Lung (tissue), 11 donors: ENCODE measurements at regions not wholly inside any gene's neighbourhood (a gene's known extent, or its start where the extent isn't known, plus 50 kb on each side); places are given as distances from the start of the nearest gene placed in this dataset.

Source experiments
- ATAC-seq: fragments of 200-7000 bp; cut with Tn5 transposase; one replicate; pipeline ENCODE4 v1.9.1; 2020; ENCODE audit warnings: moderate number of reproducible peaks; ENCODE audit not compliant: insufficient read depth, low FRiP score
- DNase-seq, 3 donors: peaks; one replicate each; pipeline ENCODE4 v3.0.0-alpha.2; 2013 to 2017
- H3K27ac ChIP-seq, 2 donors: one replicate each; pipeline ENCODE4 v1.5.1; 2013; ENCODE audit warnings: mild to moderate bottlenecking in 2 of 2, moderate library complexity in 2 of 2, control low read depth in 1 of 2, inconsistent platforms in 1 of 2, low read depth in 1 of 2, low read length in 1 of 2
- H3K27me3 ChIP-seq, 3 donors: one replicate each; pipeline ENCODE4 v1.5.1; 2013; ENCODE audit warnings: low read length in 2 of 3; ENCODE audit not compliant: control insufficient read depth in 3 of 3, insufficient read depth in 3 of 3
- H3K36me3 ChIP-seq, 4 donors: one replicate each; pipeline ENCODE4 v1.5.1; 2013; ENCODE audit warnings: low read length in 4 of 4, mild to moderate bottlenecking in 1 of 4, moderate library complexity in 1 of 4; ENCODE audit not compliant: control insufficient read depth in 4 of 4, insufficient read depth in 4 of 4
- H3K4me1 ChIP-seq, 5 donors: one replicate each; pipeline ENCODE4 v1.5.1; 2013; ENCODE audit warnings: low read length in 5 of 5, mild to moderate bottlenecking in 2 of 5, moderate library complexity in 1 of 5; ENCODE audit not compliant: control insufficient read depth in 5 of 5, insufficient read depth in 5 of 5
- H3K4me3 ChIP-seq: one replicate; pipeline ENCODE4 v1.5.1; 2013; ENCODE audit warnings: mild to moderate bottlenecking, control low read depth, moderate library complexity
- H3K9ac ChIP-seq, 2 donors: one replicate each; pipeline ENCODE4 v1.5.1; 2013; ENCODE audit warnings: low read length in 2 of 2, control low read depth in 1 of 2; ENCODE audit not compliant: insufficient read depth in 1 of 2
- H3K9me3 ChIP-seq, 4 donors: one replicate each; pipeline ENCODE4 v1.5.1; 2013; ENCODE audit warnings: low read length in 3 of 4, mild to moderate bottlenecking in 1 of 4, moderate library complexity in 1 of 4; ENCODE audit not compliant: control insufficient read depth in 4 of 4, insufficient read depth in 3 of 4
- CTCF ChIP-seq: IDR thresholded peaks from 2 replicates; pipeline ENCODE4 v1.5.1; 2012; ENCODE audit warnings: mild to moderate bottlenecking; ENCODE audit errors: control extremely low read depth, extremely low read depth
- WGBS, 2 donors: extraction: QIAGEN DNeasy Blood & Tissue Kit; methylation state at CpG; one replicate each; pipeline ENCODE4 v1.1.7; 2013; 5-methylcytosine and 5-hydroxymethylcytosine counted together
- donor health status: control.
- donor health status: control.
- donor health status: Bipolar disorder and iron deficiency.
- donor health status: healthy.
- donor health status: DM: yes; HTN: yes; CAD: no.

GRCh38 chr5:10860196-10860543 is 99.1 kb upstream of the DAP start:
- peaks cover 0 to 2% (median 0%) of the 10 kb centered on the region in 5 donors for H3K4me1 ChIP-seq
- ATAC-seq (no peak), DNase-seq (no peak)
- H3K36me3 ChIP-seq, result no peaks in the 10 kb centered on the region
- H3K9me3 ChIP-seq, result peaks cover 0 to 2% (median 0%) of the 10 kb centered on the region in 4 donors
- H3K27ac ChIP-seq, result no peak overlapping the region
- TF ChIP-seq CTCF, result no peak
- 83 to 85% methylated on average over 9 of the region's 9 CpGs for WGBS, 2 donors
- no peak overlapping the region for H3K9ac ChIP-seq
- peaks cover 0 to 5% (median 2%) of the 10 kb centered on the region in 3 donors for H3K27me3 ChIP-seq
- H3K4me3 ChIP-seq, result no peak overlapping the region

GRCh38 chr5:10859393-10860195 is 98.6 kb upstream of the DAP start:
- H3K36me3 ChIP-seq, result no peaks in the 10 kb centered on the region
- H3K9ac ChIP-seq, result no peak overlapping the region
- no peak for DNase-seq
- peaks cover 0 to 2% (median 0%) of the 10 kb centered on the region in 4 donors for H3K9me3 ChIP-seq
- H3K27me3 ChIP-seq, result peaks cover 0 to 5% (median 2%) of the 10 kb centered on the region in 3 donors
- no peak for TF ChIP-seq CTCF
- H3K27ac ChIP-seq, result no peak overlapping the region
- H3K4me1 ChIP-seq, result peaks cover 0 to 2% (median 0%) of the 10 kb centered on the region in 5 donors
- ATAC-seq, result no peak
- no peak overlapping the region for H3K4me3 ChIP-seq
- 88 to 93% methylated on average over 15 of the region's 15 CpGs for whole genome bisulfite sequencing, 2 donors

GRCh38 chr5:10858945-10859344 is 97.9 kb upstream of the DAP start:
- no peak overlapping the region for H3K4me3 ChIP-seq
- no peak overlapping the region for H3K27ac ChIP-seq
- WGBS, 2 donors, result 88 to 90% methylated on average over 9 of the region's 9 CpGs
- H3K9ac ChIP-seq, result no peak overlapping the region
- no peak for TF ChIP-seq CTCF
- peaks cover 0 to 2% (median 0%) of the 10 kb centered on the region in 4 donors for H3K9me3 ChIP-seq
- DNase-seq (peak in 1 of 3 donors; percentile 7), ATAC-seq (no peak)
- H3K36me3 ChIP-seq, result no peaks in the 10 kb centered on the region
- H3K4me1 ChIP-seq, result peaks cover 0 to 2% (median 0%) of the 10 kb centered on the region in 5 donors
- peaks cover 0 to 5% (median 2%) of the 10 kb centered on the region in 3 donors for H3K27me3 ChIP-seq
